ENCODE measurements at regions not wholly inside any gene's neighbourhood (a gene's known extent, or its start where the extent isn't known, plus 50 kb on each side); places are given as distances from the start of the nearest gene placed in this dataset.

DNA sequence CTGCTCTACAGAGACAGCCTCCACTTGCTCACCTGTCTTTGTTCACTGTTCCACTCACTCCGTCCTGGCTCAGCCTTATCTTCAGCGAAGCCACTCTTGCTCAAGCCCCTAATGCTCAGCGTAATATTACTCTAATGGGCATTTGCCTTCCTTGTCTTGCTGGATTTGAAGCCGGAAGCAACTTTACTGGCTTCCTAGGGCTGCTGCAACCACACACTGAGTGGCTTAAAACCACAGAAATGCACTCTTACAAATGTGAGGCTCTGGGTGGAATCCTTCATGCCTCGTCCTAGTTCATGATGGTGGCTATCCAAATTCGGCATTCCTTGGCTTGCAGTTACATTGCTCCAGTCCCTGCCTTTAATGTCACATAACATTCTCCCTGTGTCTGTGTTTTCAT lies 85.5 kb upstream of the MARCHF11 start:
- Histone ChIP-seq H3K4me2 (ENCODE audit: low read length) (no peak overlapping the region), H3K4me1 (ENCODE audit: control insufficient read depth in 1 of 2, insufficient read depth in 2 of 2, low read length in 2 of 2) (no peaks in the 10 kb centered on the region), H3K9ac (ENCODE audit: low read length) (no peak overlapping the region), H3K79me2 (ENCODE audit: insufficient read depth, low read length) (no peaks in the 10 kb centered on the region), H4K20me1 (ENCODE audit: insufficient read depth) (no peaks in the 10 kb centered on the region), H3K36me3 (ENCODE audit: control insufficient read depth in 1 of 2, insufficient read depth in 2 of 2, low read length in 2 of 2) (no peaks in the 10 kb centered on the region; a peak in 1 of 4 replicates), H3K9me2 (ENCODE audit: insufficient read depth) (no peaks in the 10 kb centered on the region), H3K4me3 (replicated peaks in 1 of 2; ENCODE audit: low read depth in 1 of 2, low read length in 2 of 2) (no peak overlapping the region), H3K27me3 (ENCODE audit: insufficient read depth, low read length) (no peaks in the 10 kb centered on the region), H3K27ac (ENCODE audit: low read depth, low read length) (no peak overlapping the region), H3K9me3 (ENCODE audit: control insufficient read depth in 1 of 2, insufficient read depth in 1 of 2, low read depth in 1 of 2, low read length in 2 of 2) (no peaks in the 10 kb centered on the region), H2AFZ (ENCODE audit: low read depth, low read length, poor library complexity, severe bottlenecking) (no peak overlapping the region)
- no peak for DNase-seq (ENCODE audit: low read depth, low spot score)
- TF ChIP-seq ZNF274 (IDR thresholded peaks at IDR 0.05; ENCODE audit: low read depth, low read length) (no peak), CBX3 (IDR thresholded peaks at IDR 0.05; ENCODE audit: low read depth) (no peak), SP1 (IDR thresholded peaks at IDR 0.05; ENCODE audit: low read depth) (no peak)
- TF ChIP-seq, protein P1, sequence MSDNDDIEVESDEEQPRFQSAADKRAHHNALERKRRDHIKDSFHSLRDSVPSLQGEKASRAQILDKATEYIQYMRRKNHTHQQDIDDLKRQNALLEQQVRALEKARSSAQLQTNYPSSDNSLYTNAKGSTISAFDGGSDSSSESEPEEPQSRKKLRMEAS (IDR thresholded peaks at IDR 0.05): no peak
- RAD21 ChIA-PET (ENCODE audit: low non-redundant PET in 1 of 2, low total read pairs in 2 of 2, uncharacterized antibody in 2 of 2, unreplicated experiment in 2 of 2): no interaction called here
- no peak for ATAC-seq
- CTCF ChIA-PET: no interaction called here
- POLR2A ChIA-PET: no interaction called here
- intact Hi-C loops (cut with micrococcal nuclease): no loop called here
- no TSS peak for BruUV-seq (replicated peaks)

DNA sequence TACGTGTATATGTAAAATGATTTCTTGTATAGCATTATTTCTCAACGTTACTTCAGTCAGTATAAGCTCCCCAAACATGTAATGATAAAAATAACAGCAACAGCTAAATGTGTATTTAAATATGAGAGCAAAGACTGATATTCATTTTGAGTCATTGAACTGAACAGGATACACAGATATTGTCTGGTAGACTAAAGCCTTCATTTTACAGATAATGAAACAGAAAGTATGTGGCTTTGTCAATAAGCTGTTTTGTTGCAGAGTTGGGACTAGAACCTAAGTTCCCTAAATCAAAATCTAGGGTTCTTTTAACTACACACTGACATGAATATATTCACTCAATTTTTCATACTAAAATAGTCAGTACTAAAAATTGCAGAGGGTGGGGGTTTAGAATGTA lies 80.4 kb upstream of the MARCHF11 start:
- Histone ChIP-seq H4K20me1 (ENCODE audit: insufficient read depth) (no peaks in the 10 kb centered on the region), H3K27ac (ENCODE audit: low read depth, low read length) (no peak overlapping the region), H3K4me1 (ENCODE audit: control insufficient read depth in 1 of 2, insufficient read depth in 2 of 2, low read length in 2 of 2) (no peaks in the 10 kb centered on the region), H3K4me3 (replicated peaks in 1 of 2; ENCODE audit: low read depth in 1 of 2, low read length in 2 of 2) (no peak overlapping the region), H3K9me3 (ENCODE audit: control insufficient read depth in 1 of 2, insufficient read depth in 1 of 2, low read depth in 1 of 2, low read length in 2 of 2) (no peaks in the 10 kb centered on the region), H3K79me2 (ENCODE audit: insufficient read depth, low read length) (no peaks in the 10 kb centered on the region), H2AFZ (ENCODE audit: low read depth, low read length, poor library complexity, severe bottlenecking) (no peak overlapping the region), H3K27me3 (ENCODE audit: insufficient read depth, low read length) (no peaks in the 10 kb centered on the region), H3K9me2 (ENCODE audit: insufficient read depth) (no peaks in the 10 kb centered on the region), H3K9ac (ENCODE audit: low read length) (no peak overlapping the region), H3K4me2 (ENCODE audit: low read length) (no peak overlapping the region), H3K36me3 (ENCODE audit: control insufficient read depth in 1 of 2, insufficient read depth in 2 of 2, low read length in 2 of 2) (no peaks in the 10 kb centered on the region; a peak in 1 of 4 replicates)
- ChIA-PET POLR2A (no interaction called here), RAD21 (ENCODE audit: low non-redundant PET in 1 of 2, low total read pairs in 2 of 2, uncharacterized antibody in 2 of 2, unreplicated experiment in 2 of 2) (no interaction called here), CTCF (no interaction called here)
- no TSS peak for BruUV-seq (replicated peaks)
- TF ChIP-seq SRF (IDR thresholded peaks at IDR 0.05; ENCODE audit: low read depth) (no peak), POLR2A (IDR thresholded peaks at IDR 0.05; ENCODE audit: borderline replicate concordance, extremely low read depth, insufficient read depth, insufficient read length) (no peak), YY1 (IDR thresholded peaks at IDR 0.05; ENCODE audit: extremely low read depth, insufficient replicate concordance, low read depth, low read length) (no peak), ZNF274 (IDR thresholded peaks at IDR 0.05; ENCODE audit: low read depth, low read length) (no peak), ELF1 (IDR thresholded peaks at IDR 0.05; ENCODE audit: borderline replicate concordance, low read depth) (no peak), ZFX (IDR thresholded peaks at IDR 0.05) (no peak), EZH2phosphoT487 (IDR thresholded peaks at IDR 0.05; ENCODE audit: borderline replicate concordance) (no peak), EGR1 (IDR thresholded peaks at IDR 0.05; ENCODE audit: low read depth) (no peak), POLR2AphosphoS5 (IDR thresholded peaks at IDR 0.05; ENCODE audit: low read depth, low read length) (no peak)
- TF ChIP-seq, protein P2, sequence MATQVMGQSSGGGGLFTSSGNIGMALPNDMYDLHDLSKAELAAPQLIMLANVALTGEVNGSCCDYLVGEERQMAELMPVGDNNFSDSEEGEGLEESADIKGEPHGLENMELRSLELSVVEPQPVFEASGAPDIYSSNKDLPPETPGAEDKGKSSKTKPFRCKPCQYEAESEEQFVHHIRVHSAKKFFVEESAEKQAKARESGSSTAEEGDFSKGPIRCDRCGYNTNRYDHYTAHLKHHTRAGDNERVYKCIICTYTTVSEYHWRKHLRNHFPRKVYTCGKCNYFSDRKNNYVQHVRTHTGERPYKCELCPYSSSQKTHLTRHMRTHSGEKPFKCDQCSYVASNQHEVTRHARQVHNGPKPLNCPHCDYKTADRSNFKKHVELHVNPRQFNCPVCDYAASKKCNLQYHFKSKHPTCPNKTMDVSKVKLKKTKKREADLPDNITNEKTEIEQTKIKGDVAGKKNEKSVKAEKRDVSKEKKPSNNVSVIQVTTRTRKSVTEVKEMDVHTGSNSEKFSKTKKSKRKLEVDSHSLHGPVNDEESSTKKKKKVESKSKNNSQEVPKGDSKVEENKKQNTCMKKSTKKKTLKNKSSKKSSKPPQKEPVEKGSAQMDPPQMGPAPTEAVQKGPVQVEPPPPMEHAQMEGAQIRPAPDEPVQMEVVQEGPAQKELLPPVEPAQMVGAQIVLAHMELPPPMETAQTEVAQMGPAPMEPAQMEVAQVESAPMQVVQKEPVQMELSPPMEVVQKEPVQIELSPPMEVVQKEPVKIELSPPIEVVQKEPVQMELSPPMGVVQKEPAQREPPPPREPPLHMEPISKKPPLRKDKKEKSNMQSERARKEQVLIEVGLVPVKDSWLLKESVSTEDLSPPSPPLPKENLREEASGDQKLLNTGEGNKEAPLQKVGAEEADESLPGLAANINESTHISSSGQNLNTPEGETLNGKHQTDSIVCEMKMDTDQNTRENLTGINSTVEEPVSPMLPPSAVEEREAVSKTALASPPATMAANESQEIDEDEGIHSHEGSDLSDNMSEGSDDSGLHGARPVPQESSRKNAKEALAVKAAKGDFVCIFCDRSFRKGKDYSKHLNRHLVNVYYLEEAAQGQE (IDR thresholded peaks at IDR 0.05; ENCODE audit: low read depth): no peak
- TF ChIP-seq, protein P3, sequence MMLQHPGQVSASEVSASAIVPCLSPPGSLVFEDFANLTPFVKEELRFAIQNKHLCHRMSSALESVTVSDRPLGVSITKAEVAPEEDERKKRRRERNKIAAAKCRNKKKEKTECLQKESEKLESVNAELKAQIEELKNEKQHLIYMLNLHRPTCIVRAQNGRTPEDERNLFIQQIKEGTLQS (IDR thresholded peaks at IDR 0.05): no peak
- no peak for DNase-seq (ENCODE audit: low read depth, low spot score)
- intact Hi-C loops (cut with micrococcal nuclease): no loop called here
- ATAC-seq: no peak
